ENCODE measurements at regions not wholly inside any gene's neighbourhood (a gene's known extent, or its start where the extent isn't known, plus 50 kb on each side); places are given as distances from the start of the nearest gene placed in this dataset.

DNA sequence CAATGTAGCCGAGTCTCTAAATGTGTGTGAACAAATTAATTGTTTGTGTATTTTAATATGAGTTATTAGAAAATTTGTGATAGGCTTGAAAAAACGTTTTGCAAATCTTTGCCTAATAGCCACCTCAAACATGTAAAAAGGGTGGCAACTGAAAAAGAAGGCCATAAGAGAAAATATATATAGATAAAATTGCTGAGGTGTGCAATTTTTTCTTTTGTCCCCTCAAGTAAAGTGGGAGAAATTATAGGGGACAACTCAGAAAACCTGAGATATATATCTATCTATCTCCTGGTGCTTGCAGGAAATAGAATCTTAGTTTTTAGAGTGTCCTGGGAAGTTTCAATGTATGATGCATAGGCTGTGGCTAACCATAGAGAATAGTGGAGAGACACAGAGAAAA, 201.4 kb upstream of the LRP1B start:
- H3K9me3 Mint-ChIP-seq (ENCODE audit: unreplicated experiment), result peaks cover 13% of the 10 kb centered on the region
- no peak overlapping the region for H3K27ac Mint-ChIP-seq (ENCODE audit: unreplicated experiment)
- H3K4me3 Mint-ChIP-seq (ENCODE audit: unreplicated experiment), result no peak overlapping the region
- TF ChIP-seq, protein P1, sequence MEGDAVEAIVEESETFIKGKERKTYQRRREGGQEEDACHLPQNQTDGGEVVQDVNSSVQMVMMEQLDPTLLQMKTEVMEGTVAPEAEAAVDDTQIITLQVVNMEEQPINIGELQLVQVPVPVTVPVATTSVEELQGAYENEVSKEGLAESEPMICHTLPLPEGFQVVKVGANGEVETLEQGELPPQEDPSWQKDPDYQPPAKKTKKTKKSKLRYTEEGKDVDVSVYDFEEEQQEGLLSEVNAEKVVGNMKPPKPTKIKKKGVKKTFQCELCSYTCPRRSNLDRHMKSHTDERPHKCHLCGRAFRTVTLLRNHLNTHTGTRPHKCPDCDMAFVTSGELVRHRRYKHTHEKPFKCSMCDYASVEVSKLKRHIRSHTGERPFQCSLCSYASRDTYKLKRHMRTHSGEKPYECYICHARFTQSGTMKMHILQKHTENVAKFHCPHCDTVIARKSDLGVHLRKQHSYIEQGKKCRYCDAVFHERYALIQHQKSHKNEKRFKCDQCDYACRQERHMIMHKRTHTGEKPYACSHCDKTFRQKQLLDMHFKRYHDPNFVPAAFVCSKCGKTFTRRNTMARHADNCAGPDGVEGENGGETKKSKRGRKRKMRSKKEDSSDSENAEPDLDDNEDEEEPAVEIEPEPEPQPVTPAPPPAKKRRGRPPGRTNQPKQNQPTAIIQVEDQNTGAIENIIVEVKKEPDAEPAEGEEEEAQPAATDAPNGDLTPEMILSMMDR (IDR thresholded peaks at IDR 0.05), result no peak
- DNase-seq (ENCODE audit: extremely low spot score, unreplicated experiment), result no peak
- H3K27me3 Mint-ChIP-seq (ENCODE audit: unreplicated experiment), result no peaks in the 10 kb centered on the region
- H3K4me1 Mint-ChIP-seq (ENCODE audit: unreplicated experiment), result peaks cover 6% of the 10 kb centered on the region
- peaks cover 2% of the 10 kb centered on the region for H3K36me3 Mint-ChIP-seq (ENCODE audit: unreplicated experiment)

DNA sequence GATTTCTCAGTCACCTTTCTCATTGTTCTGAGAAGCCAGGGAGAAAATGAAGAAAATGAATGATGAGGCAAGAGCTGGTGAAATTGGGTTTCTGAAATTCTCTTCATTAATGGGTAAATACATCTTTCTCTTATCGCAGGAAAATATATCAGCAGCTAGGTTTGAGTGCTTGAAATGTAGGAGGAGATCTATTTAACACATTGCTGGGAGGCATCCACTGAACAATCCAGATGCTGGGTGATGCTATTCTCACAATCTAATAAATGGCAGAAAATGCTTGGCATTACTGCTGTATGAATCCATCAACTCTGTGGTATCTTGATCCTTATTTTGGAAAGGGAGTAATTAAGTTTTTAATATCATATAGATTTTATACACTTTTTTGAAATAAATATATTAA, 199.6 kb upstream of the LRP1B start:
- no peak overlapping the region for H3K4me3 Mint-ChIP-seq (ENCODE audit: unreplicated experiment)
- DNase-seq (ENCODE audit: extremely low spot score, unreplicated experiment), result no peak
- peaks cover 13% of the 10 kb centered on the region for H3K9me3 Mint-ChIP-seq (ENCODE audit: unreplicated experiment)
- H3K27me3 Mint-ChIP-seq (ENCODE audit: unreplicated experiment), result no peaks in the 10 kb centered on the region
- peaks cover 15% of the 10 kb centered on the region for H3K4me1 Mint-ChIP-seq (ENCODE audit: unreplicated experiment)
- H3K27ac Mint-ChIP-seq (ENCODE audit: unreplicated experiment), result no peak overlapping the region
- peaks cover 2% of the 10 kb centered on the region for H3K36me3 Mint-ChIP-seq (ENCODE audit: unreplicated experiment)
- TF ChIP-seq, protein P1 (IDR thresholded peaks at IDR 0.05), result no peak

DNA sequence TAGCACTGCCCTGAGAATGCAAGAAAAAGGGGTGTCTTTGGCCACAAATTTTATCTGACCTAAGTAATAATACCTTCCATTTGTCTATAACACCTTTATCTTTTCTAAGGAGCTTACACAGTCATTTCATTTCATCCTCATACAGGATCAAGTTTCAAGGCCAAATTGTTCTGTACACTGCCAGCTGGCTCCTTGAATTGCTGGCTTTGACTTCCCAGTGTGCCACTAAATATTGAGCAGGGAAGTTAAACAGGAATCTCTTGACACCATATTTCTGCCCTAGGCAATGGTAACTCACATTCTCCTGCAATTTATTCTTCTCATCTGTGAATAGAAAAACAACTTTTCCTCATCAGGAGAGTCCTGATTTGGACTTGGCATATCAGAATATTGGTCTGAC, 195.1 kb upstream of the LRP1B start:
- TF ChIP-seq, protein P1 (IDR thresholded peaks at IDR 0.05), result no peak
- Mint-ChIP-seq H3K9me3 (ENCODE audit: unreplicated experiment) (peaks cover 4% of the 10 kb centered on the region), H3K27me3 (ENCODE audit: unreplicated experiment) (no peaks in the 10 kb centered on the region), H3K36me3 (ENCODE audit: unreplicated experiment) (no peaks in the 10 kb centered on the region), H3K27ac (ENCODE audit: unreplicated experiment) (no peak overlapping the region), H3K4me3 (ENCODE audit: unreplicated experiment) (no peak overlapping the region), H3K4me1 (ENCODE audit: unreplicated experiment) (peaks cover 15% of the 10 kb centered on the region)
- no peak for DNase-seq (ENCODE audit: extremely low spot score, unreplicated experiment)

GRCh38 chr2:142323206-142323605, 192.4 kb upstream of the LRP1B start:
- H3K9me3 Mint-ChIP-seq (ENCODE audit: unreplicated experiment), result peaks cover 8% of the 10 kb centered on the region
- no peak overlapping the region for H3K4me3 Mint-ChIP-seq (ENCODE audit: unreplicated experiment)
- no peaks in the 10 kb centered on the region for H3K27me3 Mint-ChIP-seq (ENCODE audit: unreplicated experiment)
- peaks cover 10% of the 10 kb centered on the region for H3K4me1 Mint-ChIP-seq (ENCODE audit: unreplicated experiment)
- H3K27ac Mint-ChIP-seq (ENCODE audit: unreplicated experiment), result no peak overlapping the region
- TF ChIP-seq, protein P1 (IDR thresholded peaks at IDR 0.05), result no peak
- no peaks in the 10 kb centered on the region for H3K36me3 Mint-ChIP-seq (ENCODE audit: unreplicated experiment)
- no peak for DNase-seq (ENCODE audit: extremely low spot score, unreplicated experiment)

GRCh38 chr2:142321706-142322280, 191.0 kb upstream of the LRP1B start:
- TF ChIP-seq, protein P1 (IDR thresholded peaks at IDR 0.05), result no peak
- Mint-ChIP-seq H3K4me3 (ENCODE audit: unreplicated experiment) (no peak overlapping the region), H3K9me3 (ENCODE audit: unreplicated experiment) (peaks cover 8% of the 10 kb centered on the region), H3K4me1 (ENCODE audit: unreplicated experiment) (peaks cover 10% of the 10 kb centered on the region), H3K27me3 (ENCODE audit: unreplicated experiment) (no peaks in the 10 kb centered on the region), H3K36me3 (ENCODE audit: unreplicated experiment) (no peaks in the 10 kb centered on the region), H3K27ac (ENCODE audit: unreplicated experiment) (no peak overlapping the region)
- DNase-seq (ENCODE audit: extremely low spot score, unreplicated experiment), result no peak
